GM23338 (cell line): ENCODE measurements at regions not wholly inside any gene's neighbourhood (a gene's known extent, or its start where the extent isn't known, plus 50 kb on each side); places are given as distances from the start of the nearest gene placed in this dataset.

ENCODE experiments used
- ATAC-seq: fragments of 200-7000 bp; cut with Tn5 transposase; 3 replicates; pipeline ENCODE4 v1.9.1; 2020
- DNase-seq: peaks from one replicate; pipeline ENCODE4 v3.0.0-alpha.2; 2015; ENCODE audit warnings: low spot score
- H2AFZ ChIP-seq: fragments of 200-600 bp; sonication (generic); 2 replicates; pipeline ENCODE4 v1.8.0; 2016; ENCODE audit warnings: antibody characterized with exemption, mild to moderate bottlenecking, moderate library complexity
- H3F3A ChIP-seq: fragments of 200-600 bp; sonication (generic); replicated peaks from 2 replicates; pipeline ENCODE4 v1.8.0; 2017; ENCODE audit warnings: antibody characterized with exemption, mixed run types, low read depth
- H3K27ac ChIP-seq: fragments of 200-600 bp; sonication (generic); 2 replicates; pipeline ENCODE4 v1.6.1; 2016; ENCODE audit warnings: low read depth
- H3K27me3 ChIP-seq: fragments of 200-600 bp; sonication (generic); 2 replicates; pipeline ENCODE4 v1.8.0; 2016; ENCODE audit warnings: mild to moderate bottlenecking, mixed run types, moderate library complexity; ENCODE audit not compliant: insufficient read depth
- H3K36me3 ChIP-seq: fragments of 200-600 bp; sonication (generic); 2 replicates; pipeline ENCODE4 v1.8.0; 2016; ENCODE audit warnings: mild to moderate bottlenecking; ENCODE audit not compliant: insufficient read depth
- H3K4me1 ChIP-seq: fragments of 200-600 bp; sonication (generic); 2 replicates; pipeline ENCODE4 v1.8.0; 2016; ENCODE audit warnings: mild to moderate bottlenecking, moderate library complexity; ENCODE audit not compliant: insufficient read depth
- H3K4me2 ChIP-seq: fragments of 200-600 bp; sonication (generic); 2 replicates; pipeline ENCODE4 v1.7.1; 2017; ENCODE audit warnings: mixed run types
- H3K4me3 ChIP-seq: fragments of 200-600 bp; sonication (generic); 2 replicates; pipeline ENCODE4 v1.6.1; 2016; ENCODE audit warnings: mixed run types
- H3K79me2 ChIP-seq: fragments of 200-600 bp; sonication (generic); replicated peaks from 2 replicates; pipeline ENCODE4 v1.8.0; 2017; ENCODE audit warnings: mild to moderate bottlenecking; ENCODE audit not compliant: insufficient read depth
- H3K9me2 ChIP-seq: fragments of 200-600 bp; sonication (generic); 2 replicates; pipeline ENCODE4 v1.8.0; 2017; ENCODE audit not compliant: insufficient read depth
- H4K20me1 ChIP-seq: fragments of 200-600 bp; sonication (generic); replicated peaks from 2 replicates; pipeline ENCODE4 v1.8.0; 2017; ENCODE audit warnings: mild to moderate bottlenecking; ENCODE audit not compliant: insufficient read depth
- H3K27ac Mint-ChIP-seq: 2 replicates; pipeline ENCODE4 v1.8.0; 2020; ENCODE audit warnings: inconsistent platforms, mild to moderate bottlenecking, moderate library complexity, mixed read lengths
- H3K27me3 Mint-ChIP-seq: 3 replicates; pipeline ENCODE4 v1.8.0; 2022; ENCODE audit warnings: low read depth, mild to moderate bottlenecking, moderate library complexity, mixed read lengths, inconsistent platforms; ENCODE audit not compliant: insufficient read depth, poor library complexity
- H3K36me3 Mint-ChIP-seq: 3 replicates; pipeline ENCODE4 v1.8.0; 2021; ENCODE audit warnings: low read depth, mild to moderate bottlenecking, inconsistent platforms, moderate library complexity, mixed read lengths
- H3K4me1 Mint-ChIP-seq: 3 replicates; pipeline ENCODE4 v1.8.0; 2020; ENCODE audit warnings: mild to moderate bottlenecking, inconsistent platforms, mixed read lengths
- H3K4me3 Mint-ChIP-seq: 3 replicates; pipeline ENCODE4 v1.8.0; 2021; ENCODE audit warnings: moderate library complexity, mild to moderate bottlenecking, inconsistent platforms, mixed read lengths
- H3K9me3 Mint-ChIP-seq: 3 replicates; pipeline ENCODE4 v1.8.0; 2020; ENCODE audit warnings: moderate library complexity, mild to moderate bottlenecking, inconsistent platforms, mixed read lengths
- NANOG ChIP-seq: IDR thresholded peaks from 2 replicates; pipeline ENCODE4 v1.6.1; 2016; ENCODE audit warnings: antibody characterized with exemption, borderline replicate concordance
- TF ChIP-seq, protein P1 (sequence below): fragments of 250-450 bp; sonication (Bioruptor Pico); IDR thresholded peaks from 2 replicates; pipeline ENCODE4 v1.5.0; 2020; ENCODE audit warnings: mild to moderate bottlenecking, moderate library complexity
- TF ChIP-seq, protein P2 (sequence below): IDR thresholded peaks from 2 replicates; pipeline ENCODE4 v1.6.1; 2016; ENCODE audit warnings: antibody characterized with exemption

DNA sequence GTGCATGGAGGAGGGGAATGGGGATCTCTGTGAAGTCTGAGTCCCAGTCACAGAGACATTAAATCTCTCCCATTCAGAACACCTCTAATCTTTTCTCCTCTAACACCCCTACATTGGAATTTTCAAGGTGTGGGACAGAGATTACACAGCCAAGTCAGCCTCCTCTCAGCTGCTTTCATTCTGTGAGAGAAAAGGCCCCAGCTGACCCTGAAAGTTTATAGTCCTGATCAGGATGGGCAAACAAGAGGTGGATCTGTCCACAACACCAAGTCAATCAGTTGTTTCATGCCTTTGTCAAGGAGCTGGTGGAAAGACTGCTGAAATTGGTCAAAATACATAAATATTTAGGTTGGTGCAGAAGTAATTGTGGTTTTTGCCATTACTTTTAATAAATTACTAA is 218.9 kb downstream of the SEC23A start (continued):
- TF ChIP-seq, protein P1, sequence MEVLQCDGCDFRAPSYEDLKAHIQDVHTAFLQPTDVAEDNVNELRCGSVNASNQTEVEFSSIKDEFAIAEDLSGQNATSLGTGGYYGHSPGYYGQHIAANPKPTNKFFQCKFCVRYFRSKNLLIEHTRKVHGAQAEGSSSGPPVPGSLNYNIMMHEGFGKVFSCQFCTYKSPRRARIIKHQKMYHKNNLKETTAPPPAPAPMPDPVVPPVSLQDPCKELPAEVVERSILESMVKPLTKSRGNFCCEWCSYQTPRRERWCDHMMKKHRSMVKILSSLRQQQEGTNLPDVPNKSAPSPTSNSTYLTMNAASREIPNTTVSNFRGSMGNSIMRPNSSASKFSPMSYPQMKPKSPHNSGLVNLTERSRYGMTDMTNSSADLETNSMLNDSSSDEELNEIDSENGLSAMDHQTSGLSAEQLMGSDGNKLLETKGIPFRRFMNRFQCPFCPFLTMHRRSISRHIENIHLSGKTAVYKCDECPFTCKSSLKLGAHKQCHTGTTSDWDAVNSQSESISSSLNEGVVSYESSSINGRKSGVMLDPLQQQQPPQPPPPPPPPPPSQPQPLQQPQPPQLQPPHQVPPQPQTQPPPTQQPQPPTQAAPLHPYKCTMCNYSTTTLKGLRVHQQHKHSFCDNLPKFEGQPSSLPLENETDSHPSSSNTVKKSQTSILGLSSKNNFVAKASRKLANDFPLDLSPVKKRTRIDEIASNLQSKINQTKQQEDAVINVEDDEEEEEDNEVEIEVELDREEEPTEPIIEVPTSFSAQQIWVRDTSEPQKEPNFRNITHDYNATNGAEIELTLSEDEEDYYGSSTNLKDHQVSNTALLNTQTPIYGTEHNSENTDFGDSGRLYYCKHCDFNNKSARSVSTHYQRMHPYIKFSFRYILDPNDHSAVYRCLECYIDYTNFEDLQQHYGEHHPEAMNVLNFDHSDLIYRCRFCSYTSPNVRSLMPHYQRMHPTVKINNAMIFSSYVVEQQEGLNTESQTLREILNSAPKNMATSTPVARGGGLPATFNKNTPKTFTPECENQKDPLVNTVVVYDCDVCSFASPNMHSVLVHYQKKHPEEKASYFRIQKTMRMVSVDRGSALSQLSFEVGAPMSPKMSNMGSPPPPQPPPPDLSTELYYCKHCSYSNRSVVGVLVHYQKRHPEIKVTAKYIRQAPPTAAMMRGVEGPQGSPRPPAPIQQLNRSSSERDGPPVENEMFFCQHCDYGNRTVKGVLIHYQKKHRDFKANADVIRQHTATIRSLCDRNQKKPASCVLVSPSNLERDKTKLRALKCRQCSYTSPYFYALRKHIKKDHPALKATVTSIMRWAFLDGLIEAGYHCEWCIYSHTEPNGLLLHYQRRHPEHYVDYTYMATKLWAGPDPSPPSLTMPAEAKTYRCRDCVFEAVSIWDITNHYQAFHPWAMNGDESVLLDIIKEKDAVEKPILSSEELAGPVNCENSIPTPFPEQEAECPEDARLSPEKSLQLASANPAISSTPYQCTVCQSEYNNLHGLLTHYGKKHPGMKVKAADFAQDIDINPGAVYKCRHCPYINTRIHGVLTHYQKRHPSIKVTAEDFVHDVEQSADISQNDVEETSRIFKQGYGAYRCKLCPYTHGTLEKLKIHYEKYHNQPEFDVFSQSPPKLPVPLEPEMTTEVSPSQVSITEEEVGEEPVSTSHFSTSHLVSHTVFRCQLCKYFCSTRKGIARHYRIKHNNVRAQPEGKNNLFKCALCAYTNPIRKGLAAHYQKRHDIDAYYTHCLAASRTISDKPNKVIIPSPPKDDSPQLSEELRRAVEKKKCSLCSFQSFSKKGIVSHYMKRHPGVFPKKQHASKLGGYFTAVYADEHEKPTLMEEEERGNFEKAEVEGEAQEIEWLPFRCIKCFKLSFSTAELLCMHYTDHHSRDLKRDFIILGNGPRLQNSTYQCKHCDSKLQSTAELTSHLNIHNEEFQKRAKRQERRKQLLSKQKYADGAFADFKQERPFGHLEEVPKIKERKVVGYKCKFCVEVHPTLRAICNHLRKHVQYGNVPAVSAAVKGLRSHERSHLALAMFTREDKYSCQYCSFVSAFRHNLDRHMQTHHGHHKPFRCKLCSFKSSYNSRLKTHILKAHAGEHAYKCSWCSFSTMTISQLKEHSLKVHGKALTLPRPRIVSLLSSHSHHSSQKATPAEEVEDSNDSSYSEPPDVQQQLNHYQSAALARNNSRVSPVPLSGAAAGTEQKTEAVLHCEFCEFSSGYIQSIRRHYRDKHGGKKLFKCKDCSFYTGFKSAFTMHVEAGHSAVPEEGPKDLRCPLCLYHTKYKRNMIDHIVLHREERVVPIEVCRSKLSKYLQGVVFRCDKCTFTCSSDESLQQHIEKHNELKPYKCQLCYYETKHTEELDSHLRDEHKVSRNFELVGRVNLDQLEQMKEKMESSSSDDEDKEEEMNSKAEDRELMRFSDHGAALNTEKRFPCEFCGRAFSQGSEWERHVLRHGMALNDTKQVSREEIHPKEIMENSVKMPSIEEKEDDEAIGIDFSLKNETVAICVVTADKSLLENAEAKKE, result no peak
- TF ChIP-seq NANOG, result no peak

DNA sequence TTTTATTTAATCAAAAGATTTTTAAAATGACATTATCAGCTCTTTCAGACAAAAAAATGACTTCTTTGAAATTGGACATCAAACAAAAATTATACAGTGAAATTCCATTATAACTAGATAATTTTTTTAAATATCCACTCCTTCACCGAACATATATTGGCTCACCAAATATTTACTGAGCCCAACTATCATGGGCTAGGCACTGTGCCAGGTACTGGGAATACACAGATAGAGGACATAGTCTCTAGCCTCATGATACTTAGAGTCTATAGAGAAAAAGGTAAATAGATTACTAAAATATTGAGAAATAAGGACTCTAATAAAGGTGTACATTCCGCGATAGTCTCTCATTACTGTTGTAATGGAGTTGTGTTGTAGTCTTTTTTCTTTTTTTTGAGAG is 219.9 kb downstream of the SEC23A start:
- Histone ChIP-seq H3K27ac (no peak overlapping the region), H3K79me2 (no peaks in the 10 kb centered on the region), H3K4me3 (no peak overlapping the region), H3K9me2 (no peaks in the 10 kb centered on the region), H3K27me3 (no peaks in the 10 kb centered on the region), H3K4me2 (no peak overlapping the region), H2AFZ (no peak overlapping the region), H4K20me1 (no peaks in the 10 kb centered on the region), H3K36me3 (no peaks in the 10 kb centered on the region), H3F3A (no peaks in the 10 kb centered on the region), H3K4me1 (no peaks in the 10 kb centered on the region)
- Mint-ChIP-seq H3K27ac (no peak overlapping the region), H3K9me3 (no peaks in the 10 kb centered on the region), H3K36me3 (no peaks in the 10 kb centered on the region), H3K27me3 (no peaks in the 10 kb centered on the region), H3K4me1 (no peaks in the 10 kb centered on the region), H3K4me3 (no peak overlapping the region)
- ATAC-seq (no peak), DNase-seq (no peak)
- TF ChIP-seq, protein P2, sequence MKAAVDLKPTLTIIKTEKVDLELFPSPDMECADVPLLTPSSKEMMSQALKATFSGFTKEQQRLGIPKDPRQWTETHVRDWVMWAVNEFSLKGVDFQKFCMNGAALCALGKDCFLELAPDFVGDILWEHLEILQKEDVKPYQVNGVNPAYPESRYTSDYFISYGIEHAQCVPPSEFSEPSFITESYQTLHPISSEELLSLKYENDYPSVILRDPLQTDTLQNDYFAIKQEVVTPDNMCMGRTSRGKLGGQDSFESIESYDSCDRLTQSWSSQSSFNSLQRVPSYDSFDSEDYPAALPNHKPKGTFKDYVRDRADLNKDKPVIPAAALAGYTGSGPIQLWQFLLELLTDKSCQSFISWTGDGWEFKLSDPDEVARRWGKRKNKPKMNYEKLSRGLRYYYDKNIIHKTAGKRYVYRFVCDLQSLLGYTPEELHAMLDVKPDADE, result no peak
- TF ChIP-seq, protein P1, result no peak
